ENCODE measurements at regions not wholly inside any gene's neighbourhood (a gene's known extent, or its start where the extent isn't known, plus 50 kb on each side); places are given as distances from the start of the nearest gene placed in this dataset.

DNA sequence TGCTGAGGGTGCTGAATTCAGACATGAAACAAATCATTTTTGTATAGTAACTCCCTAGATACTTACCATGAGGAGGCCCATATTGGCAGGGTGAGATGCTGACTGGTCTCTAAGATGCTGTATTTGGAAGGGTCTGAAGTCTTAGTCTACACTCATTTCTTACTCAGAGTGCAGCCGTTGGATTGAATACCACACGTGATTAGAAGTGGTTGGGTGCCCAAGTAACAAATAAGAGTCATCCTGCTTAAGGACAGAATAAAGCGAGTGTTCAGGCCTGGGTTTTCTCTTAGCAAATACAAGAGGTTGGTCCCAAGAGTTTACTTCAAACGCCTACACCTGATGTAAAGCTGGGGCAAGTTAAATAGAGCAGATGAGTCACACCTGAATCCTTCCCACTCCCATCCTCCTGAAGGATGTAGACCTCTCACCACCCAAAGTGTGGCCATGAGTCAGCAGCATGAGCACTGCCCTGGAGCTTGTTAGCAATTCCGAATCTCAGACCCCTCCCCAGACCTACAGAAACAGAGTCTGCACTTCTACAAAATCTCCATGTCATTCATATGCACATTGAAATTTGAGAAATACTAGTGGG, 284.6 kb upstream of the CDH5 start:
- ChIA-PET POLR2A (no interaction called here), CTCF (no interaction called here)
- no peaks in the 10 kb centered on the region for H3K4me1 Mint-ChIP-seq
- H3K9me3 Mint-ChIP-seq = no peaks in the 10 kb centered on the region
- H3K27ac Mint-ChIP-seq = no peak overlapping the region
- H3K36me3 Mint-ChIP-seq (ENCODE audit: low read depth) = no peaks in the 10 kb centered on the region
- DNase-seq = no peak
- H3K4me3 Mint-ChIP-seq = no peak overlapping the region
- H3K27me3 Mint-ChIP-seq = no peaks in the 10 kb centered on the region

DNA sequence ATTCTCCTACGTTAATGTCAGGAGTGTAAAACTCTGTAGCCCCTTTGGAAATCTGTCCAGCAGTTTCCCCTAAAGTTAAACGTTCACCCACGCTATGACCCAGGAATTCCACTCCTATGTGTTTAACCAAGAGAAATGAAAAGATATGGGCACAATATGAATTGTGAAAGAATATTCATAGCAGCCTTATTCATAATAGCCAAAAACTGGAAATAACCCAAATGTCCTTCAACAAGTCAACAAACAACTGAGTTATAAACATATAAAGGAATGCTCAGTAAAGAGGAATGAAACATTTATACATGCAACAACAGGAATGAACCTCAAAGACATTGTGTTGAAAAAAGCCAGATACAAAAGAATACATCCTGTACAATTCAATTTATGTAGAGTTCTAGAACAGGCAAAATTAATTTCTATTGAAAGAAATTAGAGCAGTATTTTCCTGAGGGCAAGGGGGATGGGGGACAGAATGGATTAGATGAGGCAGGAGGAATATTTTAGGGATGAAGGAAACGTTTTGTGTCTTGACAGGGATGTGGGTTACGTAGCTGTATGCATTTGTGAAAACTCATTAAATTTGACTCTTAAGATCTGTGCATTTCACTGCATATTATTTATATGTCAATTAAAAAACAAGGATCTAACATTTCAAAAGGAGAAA, 286.7 kb upstream of the CDH5 start:
- ChIA-PET POLR2A (no interaction called here), CTCF (no interaction called here)
- Mint-ChIP-seq H3K4me1 (no peaks in the 10 kb centered on the region), H3K27ac (no peak overlapping the region), H3K9me3 (no peaks in the 10 kb centered on the region), H3K27me3 (no peaks in the 10 kb centered on the region), H3K4me3 (no peak overlapping the region), H3K36me3 (ENCODE audit: low read depth) (no peaks in the 10 kb centered on the region)
- DNase-seq = no peak

GRCh38 chr16:66070140-66070917, 296.2 kb upstream of the CDH5 start:
- H3K27ac Mint-ChIP-seq = no peak overlapping the region
- no peaks in the 10 kb centered on the region for H3K36me3 Mint-ChIP-seq (ENCODE audit: low read depth)
- H3K4me1 Mint-ChIP-seq = no peaks in the 10 kb centered on the region
- DNase-seq = no peak
- ChIA-PET POLR2A (no interaction called here), CTCF (no interaction called here)
- H3K27me3 Mint-ChIP-seq = peaks cover 3% of the 10 kb centered on the region
- no peaks in the 10 kb centered on the region for H3K9me3 Mint-ChIP-seq
- H3K4me3 Mint-ChIP-seq = no peak overlapping the region

- H3K4me3 Mint-ChIP-seq = no peak overlapping the region
- H3K27ac Mint-ChIP-seq = no peak overlapping the region
- no peaks in the 10 kb centered on the region for H3K36me3 Mint-ChIP-seq (ENCODE audit: low read depth)
- no peaks in the 10 kb centered on the region for H3K4me1 Mint-ChIP-seq
- DNase-seq = no peak
- peaks cover 3% of the 10 kb centered on the region for H3K27me3 Mint-ChIP-seq
- H3K9me3 Mint-ChIP-seq = no peaks in the 10 kb centered on the region
- ChIA-PET POLR2A (no interaction called here), CTCF (no interaction called here)
These were observed 296.9 kb upstream of the CDH5 start for GRCh38 chr16:66069587-66069986.

DNA sequence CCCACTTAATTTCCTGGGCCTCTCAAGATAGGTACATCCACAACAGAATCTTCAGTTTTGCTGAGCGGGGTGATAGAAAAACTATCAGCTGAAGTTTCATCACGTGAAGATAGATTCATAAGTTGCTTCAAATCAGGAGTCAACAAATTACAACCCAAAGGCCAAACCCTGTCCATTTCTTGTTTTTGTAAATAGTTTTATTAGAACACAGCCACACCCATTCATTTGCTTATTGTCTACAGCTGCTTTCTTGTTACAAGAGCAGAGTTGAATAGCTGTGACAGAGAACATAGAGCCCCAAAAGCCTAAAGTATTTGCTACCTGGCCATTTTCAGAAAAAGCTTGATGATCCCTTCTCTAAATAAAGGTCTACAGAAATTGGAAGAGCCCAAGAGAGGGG, 300.1 kb upstream of the CDH5 start:
- ChIA-PET CTCF (no interaction called here), POLR2A (no interaction called here)
- peaks cover 3% of the 10 kb centered on the region for H3K27me3 Mint-ChIP-seq

DNA sequence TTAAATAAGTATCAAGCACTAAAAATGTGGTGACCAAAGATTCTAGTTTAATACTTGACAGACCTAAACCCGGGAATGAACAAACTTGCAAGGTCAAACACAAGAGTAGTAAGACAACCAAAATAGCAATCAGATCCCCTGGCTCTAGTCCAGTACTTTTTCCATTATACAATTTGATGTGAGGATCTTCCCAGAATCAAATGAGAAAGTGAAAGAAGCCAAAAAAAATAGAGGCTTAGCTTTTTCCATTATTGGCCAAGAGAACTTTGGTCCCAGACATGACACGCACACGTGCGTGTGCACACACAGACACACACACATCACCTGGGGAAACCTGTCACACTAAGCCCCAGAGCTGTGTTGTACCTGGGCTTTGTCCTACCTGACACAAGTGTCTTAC, 300.6 kb upstream of the CDH5 start:
- ChIA-PET POLR2A (no interaction called here), CTCF (no interaction called here)
- no peaks in the 10 kb centered on the region for H3K36me3 Mint-ChIP-seq (ENCODE audit: low read depth)
- H3K9me3 Mint-ChIP-seq = no peaks in the 10 kb centered on the region
- peaks cover 3% of the 10 kb centered on the region for H3K27me3 Mint-ChIP-seq
- no peak overlapping the region for H3K27ac Mint-ChIP-seq
- H3K4me1 Mint-ChIP-seq = no peaks in the 10 kb centered on the region
- DNase-seq = no peak
- H3K4me3 Mint-ChIP-seq = no peak overlapping the region

More for the DNA sequence above, 300.1 kb upstream of the CDH5 start:
- no peak overlapping the region for H3K4me3 Mint-ChIP-seq
- H3K27ac Mint-ChIP-seq = no peak overlapping the region
- H3K9me3 Mint-ChIP-seq = no peaks in the 10 kb centered on the region
- no peaks in the 10 kb centered on the region for H3K36me3 Mint-ChIP-seq (ENCODE audit: low read depth)
- no peak for DNase-seq
- H3K4me1 Mint-ChIP-seq = no peaks in the 10 kb centered on the region

DNA sequence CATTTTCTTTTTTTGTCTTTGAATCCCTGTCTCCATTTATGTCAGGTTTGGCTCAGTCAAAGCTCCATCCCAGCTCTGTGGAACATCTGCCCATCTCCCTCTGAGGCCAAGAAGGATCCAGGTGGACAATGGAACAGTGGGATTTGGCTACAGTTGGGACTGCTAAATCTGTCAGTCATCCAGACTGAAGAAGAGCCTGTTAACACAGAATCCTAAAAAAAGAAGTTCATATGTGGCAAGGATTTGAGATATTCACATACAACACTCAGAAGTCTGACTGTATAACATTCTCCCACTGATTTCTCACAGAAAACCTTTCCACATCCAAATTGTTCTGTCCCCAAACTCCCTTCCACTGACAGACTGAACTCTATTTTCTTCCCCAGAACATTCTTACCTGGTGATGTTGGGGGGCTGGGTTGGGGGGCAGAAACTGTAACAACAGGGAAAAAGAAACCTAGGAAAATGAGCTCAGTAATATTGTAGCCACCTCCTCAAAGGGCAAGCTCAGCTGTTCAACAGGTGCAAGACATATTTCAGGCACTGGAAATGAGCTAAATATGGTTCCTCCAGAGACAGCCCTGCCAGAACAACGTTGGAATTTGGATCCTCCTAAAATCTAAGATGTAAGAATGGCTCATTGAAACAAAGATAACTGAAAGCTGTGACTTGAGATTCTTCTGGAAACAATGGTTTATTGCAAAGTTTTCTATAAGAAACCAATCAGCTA, 301.5 kb upstream of the CDH5 start:
- no peaks in the 10 kb centered on the region for H3K36me3 Mint-ChIP-seq (ENCODE audit: low read depth)
- H3K4me1 Mint-ChIP-seq = no peaks in the 10 kb centered on the region
- POLR2A ChIA-PET = no interaction called here
- H3K4me3 Mint-ChIP-seq = no peak overlapping the region
- peaks cover 3% of the 10 kb centered on the region for H3K27me3 Mint-ChIP-seq
- no peak for DNase-seq
- no peak overlapping the region for H3K27ac Mint-ChIP-seq
- CTCF ChIA-PET = no interaction called here
- H3K9me3 Mint-ChIP-seq = no peaks in the 10 kb centered on the region

- H3K36me3 Mint-ChIP-seq (ENCODE audit: low read depth) = no peaks in the 10 kb centered on the region
- H3K9me3 Mint-ChIP-seq = no peaks in the 10 kb centered on the region
- no peak overlapping the region for H3K4me3 Mint-ChIP-seq
- H3K27ac Mint-ChIP-seq = no peak overlapping the region
- no peaks in the 10 kb centered on the region for H3K27me3 Mint-ChIP-seq
- no peaks in the 10 kb centered on the region for H3K4me1 Mint-ChIP-seq
- CTCF ChIA-PET = no interaction called here
- no peak for DNase-seq
- POLR2A ChIA-PET = no interaction called here
These were observed 307.7 kb upstream of the CDH5 start for GRCh38 chr16:66058832-66059231.

- no peak for DNase-seq
- POLR2A ChIA-PET = no interaction called here
- Mint-ChIP-seq H3K36me3 (ENCODE audit: low read depth) (no peaks in the 10 kb centered on the region), H3K27me3 (no peaks in the 10 kb centered on the region), H3K4me3 (no peak overlapping the region), H3K9me3 (no peaks in the 10 kb centered on the region), H3K4me1 (no peaks in the 10 kb centered on the region), H3K27ac (no peak overlapping the region)
- CTCF ChIA-PET = no interaction called here
These were observed 308.3 kb upstream of the CDH5 start for GRCh38 chr16:66058172-66058691.

DNA sequence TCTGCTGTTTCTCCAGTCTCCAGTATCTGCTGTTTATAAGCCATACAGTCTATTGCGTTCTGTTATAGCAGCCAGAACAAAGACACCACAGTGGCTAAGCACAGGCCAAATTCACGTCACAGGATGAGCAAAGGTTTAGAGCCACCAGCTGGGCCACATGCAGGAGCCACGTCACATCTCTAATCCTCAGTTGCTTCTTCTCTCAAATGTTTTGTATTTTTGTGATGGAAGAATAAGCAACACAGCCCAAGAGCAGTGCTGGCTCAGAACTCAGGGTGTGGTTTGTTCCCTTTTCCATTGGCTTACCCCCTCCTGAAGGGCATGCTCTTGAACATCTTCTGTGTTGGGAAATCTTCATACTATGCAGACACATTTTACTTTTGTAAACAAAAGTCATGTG, 309.4 kb upstream of the CDH5 start:
- Mint-ChIP-seq H3K4me3 (no peak overlapping the region), H3K27me3 (no peaks in the 10 kb centered on the region), H3K9me3 (no peaks in the 10 kb centered on the region), H3K36me3 (ENCODE audit: low read depth) (no peaks in the 10 kb centered on the region), H3K27ac (no peak overlapping the region), H3K4me1 (no peaks in the 10 kb centered on the region)
- POLR2A ChIA-PET = no interaction called here
- no peak for DNase-seq
- CTCF ChIA-PET = no interaction called here

- DNase-seq = no peak
- H3K4me1 Mint-ChIP-seq = no peaks in the 10 kb centered on the region
- H3K4me3 Mint-ChIP-seq = no peak overlapping the region
- ChIA-PET CTCF (no interaction called here), POLR2A (no interaction called here)
- no peaks in the 10 kb centered on the region for H3K36me3 Mint-ChIP-seq (ENCODE audit: low read depth)
- H3K27ac Mint-ChIP-seq = no peak overlapping the region
- H3K9me3 Mint-ChIP-seq = no peaks in the 10 kb centered on the region
- no peaks in the 10 kb centered on the region for H3K27me3 Mint-ChIP-seq
These were observed 312.4 kb upstream of the CDH5 start for GRCh38 chr16:66054095-66054494.

DNA sequence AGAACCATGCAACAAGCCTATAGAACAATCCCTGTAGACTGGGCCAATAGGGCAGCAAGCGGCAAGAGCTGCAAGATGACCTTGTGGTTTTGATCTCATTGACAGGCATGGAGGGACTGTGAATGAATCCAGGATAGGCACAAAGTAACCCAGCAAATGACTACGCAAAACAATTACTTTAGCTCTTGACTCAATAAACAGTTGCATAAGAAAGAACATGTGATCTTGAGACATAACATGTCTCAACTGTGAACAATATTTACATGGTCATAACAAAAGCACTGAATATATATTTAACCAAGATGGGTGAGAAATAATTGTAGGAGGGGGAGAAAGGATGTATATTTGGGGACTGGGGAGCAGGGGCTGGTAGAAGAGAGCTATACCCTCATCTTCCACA, 313.7 kb upstream of the CDH5 start:
- no peak overlapping the region for H3K4me3 Mint-ChIP-seq

GRCh38 chr16:66050991-66051390, 315.5 kb upstream of the CDH5 start:
- H3K9me3 Mint-ChIP-seq = no peaks in the 10 kb centered on the region
- ChIA-PET CTCF (no interaction called here), POLR2A (no interaction called here)
- no peaks in the 10 kb centered on the region for H3K4me1 Mint-ChIP-seq
- H3K27me3 Mint-ChIP-seq = no peaks in the 10 kb centered on the region
- no peak overlapping the region for H3K4me3 Mint-ChIP-seq
- no peak overlapping the region for H3K27ac Mint-ChIP-seq
- no peaks in the 10 kb centered on the region for H3K36me3 Mint-ChIP-seq (ENCODE audit: low read depth)
- DNase-seq = no peak

More for the DNA sequence above, 313.7 kb upstream of the CDH5 start:
- H3K36me3 Mint-ChIP-seq (ENCODE audit: low read depth) = no peaks in the 10 kb centered on the region
- no peaks in the 10 kb centered on the region for H3K9me3 Mint-ChIP-seq
- no peak for DNase-seq
- no peak overlapping the region for H3K27ac Mint-ChIP-seq
- no peaks in the 10 kb centered on the region for H3K4me1 Mint-ChIP-seq
- ChIA-PET CTCF (no interaction called here), POLR2A (no interaction called here)
- H3K27me3 Mint-ChIP-seq = no peaks in the 10 kb centered on the region

Measured in activated CD4-positive, alpha-beta memory T cell treated with anti-CD3 and anti-CD28 coated beads, Interleukin-2, amount 10 ng/mL, durations not matched to agents 7 days and 5 days (primary cell).